HL-60 (cell line): ENCODE measurements at regions not wholly inside any gene's neighbourhood (a gene's known extent, or its start where the extent isn't known, plus 50 kb on each side); places are given as distances from the start of the nearest gene placed in this dataset.

Source experiments
- GABPA ChIP-seq: IDR thresholded peaks from 2 replicates; pipeline ENCODE4 v1.6.1; 2012; ENCODE audit warnings: low read depth
- POLR2AphosphoS5 ChIP-seq: IDR thresholded peaks from 2 replicates; pipeline ENCODE4 v1.6.1; 2012; ENCODE audit warnings: low read depth
- SPI1 ChIP-seq: IDR thresholded peaks from 2 replicates; pipeline ENCODE4 v1.6.1; 2012; ENCODE audit warnings: low read depth, mild to moderate bottlenecking, borderline replicate concordance
- TF ChIP-seq, protein P1 (sequence below): IDR thresholded peaks from one replicate; pipeline ENCODE4 v1.5.1; 2011; ENCODE audit warnings: low read length, control low read depth, inconsistent platforms; ENCODE audit not compliant: insufficient read depth
- TF ChIP-seq, protein P2 (sequence below): IDR thresholded peaks from 2 replicates; pipeline ENCODE4 v1.6.1; 2012; ENCODE audit warnings: low read depth; ENCODE audit not compliant: insufficient replicate concordance

DNA sequence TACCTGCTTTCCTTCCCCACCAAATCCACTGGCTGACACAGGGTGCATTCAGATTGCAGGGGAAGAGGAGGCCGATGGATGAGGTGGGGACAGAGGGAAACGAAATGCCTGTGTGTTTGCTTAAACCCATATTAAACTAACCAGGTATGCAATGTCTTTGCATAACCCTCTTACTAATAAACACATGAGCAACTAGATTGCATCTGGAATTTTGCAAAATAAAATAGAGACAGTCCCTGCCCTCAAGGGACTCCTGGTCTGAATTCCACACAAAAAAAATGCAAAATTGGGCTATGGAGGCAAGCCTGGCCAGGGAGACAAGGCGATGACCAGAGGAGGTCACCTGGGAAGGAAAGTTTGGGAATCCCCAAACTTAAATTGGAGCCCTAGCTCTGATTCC lies 202.9 kb downstream of the ACTL7B start:
- no peak for TF ChIP-seq SPI1
- no peak for TF ChIP-seq POLR2AphosphoS5
- TF ChIP-seq, protein P1, sequence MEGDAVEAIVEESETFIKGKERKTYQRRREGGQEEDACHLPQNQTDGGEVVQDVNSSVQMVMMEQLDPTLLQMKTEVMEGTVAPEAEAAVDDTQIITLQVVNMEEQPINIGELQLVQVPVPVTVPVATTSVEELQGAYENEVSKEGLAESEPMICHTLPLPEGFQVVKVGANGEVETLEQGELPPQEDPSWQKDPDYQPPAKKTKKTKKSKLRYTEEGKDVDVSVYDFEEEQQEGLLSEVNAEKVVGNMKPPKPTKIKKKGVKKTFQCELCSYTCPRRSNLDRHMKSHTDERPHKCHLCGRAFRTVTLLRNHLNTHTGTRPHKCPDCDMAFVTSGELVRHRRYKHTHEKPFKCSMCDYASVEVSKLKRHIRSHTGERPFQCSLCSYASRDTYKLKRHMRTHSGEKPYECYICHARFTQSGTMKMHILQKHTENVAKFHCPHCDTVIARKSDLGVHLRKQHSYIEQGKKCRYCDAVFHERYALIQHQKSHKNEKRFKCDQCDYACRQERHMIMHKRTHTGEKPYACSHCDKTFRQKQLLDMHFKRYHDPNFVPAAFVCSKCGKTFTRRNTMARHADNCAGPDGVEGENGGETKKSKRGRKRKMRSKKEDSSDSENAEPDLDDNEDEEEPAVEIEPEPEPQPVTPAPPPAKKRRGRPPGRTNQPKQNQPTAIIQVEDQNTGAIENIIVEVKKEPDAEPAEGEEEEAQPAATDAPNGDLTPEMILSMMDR, result no peak
- no peak for TF ChIP-seq GABPA
- TF ChIP-seq, protein P2, sequence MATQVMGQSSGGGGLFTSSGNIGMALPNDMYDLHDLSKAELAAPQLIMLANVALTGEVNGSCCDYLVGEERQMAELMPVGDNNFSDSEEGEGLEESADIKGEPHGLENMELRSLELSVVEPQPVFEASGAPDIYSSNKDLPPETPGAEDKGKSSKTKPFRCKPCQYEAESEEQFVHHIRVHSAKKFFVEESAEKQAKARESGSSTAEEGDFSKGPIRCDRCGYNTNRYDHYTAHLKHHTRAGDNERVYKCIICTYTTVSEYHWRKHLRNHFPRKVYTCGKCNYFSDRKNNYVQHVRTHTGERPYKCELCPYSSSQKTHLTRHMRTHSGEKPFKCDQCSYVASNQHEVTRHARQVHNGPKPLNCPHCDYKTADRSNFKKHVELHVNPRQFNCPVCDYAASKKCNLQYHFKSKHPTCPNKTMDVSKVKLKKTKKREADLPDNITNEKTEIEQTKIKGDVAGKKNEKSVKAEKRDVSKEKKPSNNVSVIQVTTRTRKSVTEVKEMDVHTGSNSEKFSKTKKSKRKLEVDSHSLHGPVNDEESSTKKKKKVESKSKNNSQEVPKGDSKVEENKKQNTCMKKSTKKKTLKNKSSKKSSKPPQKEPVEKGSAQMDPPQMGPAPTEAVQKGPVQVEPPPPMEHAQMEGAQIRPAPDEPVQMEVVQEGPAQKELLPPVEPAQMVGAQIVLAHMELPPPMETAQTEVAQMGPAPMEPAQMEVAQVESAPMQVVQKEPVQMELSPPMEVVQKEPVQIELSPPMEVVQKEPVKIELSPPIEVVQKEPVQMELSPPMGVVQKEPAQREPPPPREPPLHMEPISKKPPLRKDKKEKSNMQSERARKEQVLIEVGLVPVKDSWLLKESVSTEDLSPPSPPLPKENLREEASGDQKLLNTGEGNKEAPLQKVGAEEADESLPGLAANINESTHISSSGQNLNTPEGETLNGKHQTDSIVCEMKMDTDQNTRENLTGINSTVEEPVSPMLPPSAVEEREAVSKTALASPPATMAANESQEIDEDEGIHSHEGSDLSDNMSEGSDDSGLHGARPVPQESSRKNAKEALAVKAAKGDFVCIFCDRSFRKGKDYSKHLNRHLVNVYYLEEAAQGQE, result no peak
